Body of pancreas (tissue), 4 donors: ENCODE measurements at regions not wholly inside any gene's neighbourhood (a gene's known extent, or its start where the extent isn't known, plus 50 kb on each side); places are given as distances from the start of the nearest gene placed in this dataset.
A peak's percentile ranks its signal among the peaks of the same experiment; 100 is the strongest.

ENCODE experiments used
- ATAC-seq: fragments of 150-250 bp; one replicate; pipeline ENCODE4 v1.9.1; 2016
- DNase-seq, 4 donors: peaks; one replicate each; pipeline ENCODE4 v3.0.0-alpha.2; 2019
- H3K27ac ChIP-seq, 4 donors: fragments of 200-600 bp; sonication (generic); 1 replicate in 3 of 4; 2 replicates in 1 of 4; pipeline versions ENCODE4 v1.5.1 to v1.6.1; 2016 to 2019; ENCODE audit warnings: mild to moderate bottlenecking in 1 of 4, mixed read lengths in 1 of 4, moderate library complexity in 1 of 4
- H3K27me3 ChIP-seq, 2 donors: fragments of 200-600 bp; sonication (generic); one replicate each; pipeline ENCODE4 v1.6.0; 2016; ENCODE audit warnings: mild to moderate bottlenecking in 1 of 2
- H3K36me3 ChIP-seq, 2 donors: fragments of 200-600 bp; sonication (generic); replicated peaks in 1 of 2; 2 replicates each; pipeline ENCODE4 v1.5.1; 2016; ENCODE audit warnings: low read depth in 2 of 2; ENCODE audit not compliant: insufficient read depth in 1 of 2
- H3K4me1 ChIP-seq: fragments of 200-600 bp; sonication (generic); one replicate; pipeline ENCODE4 v1.6.0; 2016
- H3K4me3 ChIP-seq, 2 donors: fragments of 200-600 bp; sonication (generic); 1 replicate in 1 of 2; 2 replicates in 1 of 2; pipeline ENCODE4 v1.5.1; 2016 to 2019
- H3K9me3 ChIP-seq, 3 donors: fragments of 200-600 bp; sonication (generic); 1 replicate in 2 of 3; 2 replicates in 1 of 3; pipeline ENCODE4 v1.5.1; 2016
- POLR2A ChIP-seq, 3 donors: fragments of 450-650 bp; IDR thresholded peaks; one replicate each; pipeline ENCODE4 v1.6.1; 2016; ENCODE audit warnings: antibody characterized with exemption in 3 of 3, mild to moderate bottlenecking in 2 of 3
- WGBS, 2 donors: methylation state at CpG; one replicate each; pipeline ENCODE4 v1.1.5; 2017; 5-methylcytosine and 5-hydroxymethylcytosine counted together
- intact Hi-C: fragments of 100-400 bp; cut with DNase I; formaldehyde crosslinking; loops from one replicate; pipeline ENCODE4 v1.15.1; 2023
- TF ChIP-seq, protein P1 (sequence below), 7 experiments: fragments of 450-650 bp in 4 of 7; fragments of 200-600 bp in 3 of 7; sonication (generic) in 3 of 7; IDR thresholded peaks; one replicate each; pipeline ENCODE4 v1.5.1; 2016 to 2019; ENCODE audit warnings: antibody characterized with exemption in 7 of 7

GRCh38 chr20:10925767-10926166 lies 252.0 kb upstream of the JAG1 start:
- Histone ChIP-seq H3K27me3 (no peaks in the 10 kb centered on the region), H3K4me1 (peaks cover 26% of the 10 kb centered on the region), H3K4me3 (no peak overlapping the region), H3K9me3 (no peaks in the 10 kb centered on the region), H3K36me3 (no peaks in the 10 kb centered on the region), H3K27ac (no peak overlapping the region)
- DNase-seq (no peak), ATAC-seq (no peak)
- 60 to 67% methylated on average over 3 of the region's 3 CpGs for WGBS, 2 donors
- TF ChIP-seq, protein P1, sequence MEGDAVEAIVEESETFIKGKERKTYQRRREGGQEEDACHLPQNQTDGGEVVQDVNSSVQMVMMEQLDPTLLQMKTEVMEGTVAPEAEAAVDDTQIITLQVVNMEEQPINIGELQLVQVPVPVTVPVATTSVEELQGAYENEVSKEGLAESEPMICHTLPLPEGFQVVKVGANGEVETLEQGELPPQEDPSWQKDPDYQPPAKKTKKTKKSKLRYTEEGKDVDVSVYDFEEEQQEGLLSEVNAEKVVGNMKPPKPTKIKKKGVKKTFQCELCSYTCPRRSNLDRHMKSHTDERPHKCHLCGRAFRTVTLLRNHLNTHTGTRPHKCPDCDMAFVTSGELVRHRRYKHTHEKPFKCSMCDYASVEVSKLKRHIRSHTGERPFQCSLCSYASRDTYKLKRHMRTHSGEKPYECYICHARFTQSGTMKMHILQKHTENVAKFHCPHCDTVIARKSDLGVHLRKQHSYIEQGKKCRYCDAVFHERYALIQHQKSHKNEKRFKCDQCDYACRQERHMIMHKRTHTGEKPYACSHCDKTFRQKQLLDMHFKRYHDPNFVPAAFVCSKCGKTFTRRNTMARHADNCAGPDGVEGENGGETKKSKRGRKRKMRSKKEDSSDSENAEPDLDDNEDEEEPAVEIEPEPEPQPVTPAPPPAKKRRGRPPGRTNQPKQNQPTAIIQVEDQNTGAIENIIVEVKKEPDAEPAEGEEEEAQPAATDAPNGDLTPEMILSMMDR (IDR thresholded peaks at IDR 0.05), result no peak
- no peak for TF ChIP-seq POLR2A (IDR thresholded peaks at IDR 0.05)
- intact Hi-C loops, result no loop called here

DNA sequence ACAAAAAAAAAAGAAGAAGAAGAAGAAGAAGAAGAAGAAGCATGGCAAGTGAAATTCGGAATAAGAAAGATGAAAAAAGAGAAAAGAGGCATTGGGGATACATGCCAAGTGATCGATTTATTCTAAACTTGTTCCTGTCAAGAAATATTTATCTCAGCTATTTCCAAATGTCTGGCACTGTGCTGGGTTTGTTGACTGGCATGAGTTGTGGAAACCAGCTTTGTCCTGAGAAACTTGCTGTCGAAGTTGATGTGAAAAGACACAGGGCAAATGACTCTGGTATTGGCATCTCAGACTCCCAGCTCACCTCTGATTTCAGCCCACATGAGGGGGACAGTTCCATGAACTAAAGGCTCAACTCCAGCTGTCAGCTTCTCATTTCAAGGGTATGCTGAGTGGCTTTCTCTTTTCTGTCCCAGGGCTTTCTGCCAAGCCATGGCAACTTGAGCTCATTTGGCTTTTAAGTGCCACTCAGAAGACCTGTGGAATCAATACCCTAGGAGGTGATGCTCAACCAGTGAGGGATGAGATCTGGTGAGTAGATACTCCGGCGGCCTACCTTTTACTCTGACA lies 253.3 kb upstream of the JAG1 start:
- H3K9me3 ChIP-seq, result no peaks in the 10 kb centered on the region
- peak in 2 of 4 donors; percentile 28 to 35 for DNase-seq
- no peak for TF ChIP-seq POLR2A (IDR thresholded peaks at IDR 0.05)
- TF ChIP-seq, protein P1 (IDR thresholded peaks at IDR 0.05), result no peak
- H3K4me1 ChIP-seq, result peaks cover 26% of the 10 kb centered on the region
- H3K36me3 ChIP-seq, result no peaks in the 10 kb centered on the region
- intact Hi-C loops, result no loop called here
- H3K27ac ChIP-seq, result no peak overlapping the region
- peak; percentile 58 for ATAC-seq
- 44 to 45% methylated on average over 5 of the region's 5 CpGs for WGBS, 2 donors
- H3K4me3 ChIP-seq, result no peak overlapping the region
- H3K27me3 ChIP-seq, result no peaks in the 10 kb centered on the region

DNA sequence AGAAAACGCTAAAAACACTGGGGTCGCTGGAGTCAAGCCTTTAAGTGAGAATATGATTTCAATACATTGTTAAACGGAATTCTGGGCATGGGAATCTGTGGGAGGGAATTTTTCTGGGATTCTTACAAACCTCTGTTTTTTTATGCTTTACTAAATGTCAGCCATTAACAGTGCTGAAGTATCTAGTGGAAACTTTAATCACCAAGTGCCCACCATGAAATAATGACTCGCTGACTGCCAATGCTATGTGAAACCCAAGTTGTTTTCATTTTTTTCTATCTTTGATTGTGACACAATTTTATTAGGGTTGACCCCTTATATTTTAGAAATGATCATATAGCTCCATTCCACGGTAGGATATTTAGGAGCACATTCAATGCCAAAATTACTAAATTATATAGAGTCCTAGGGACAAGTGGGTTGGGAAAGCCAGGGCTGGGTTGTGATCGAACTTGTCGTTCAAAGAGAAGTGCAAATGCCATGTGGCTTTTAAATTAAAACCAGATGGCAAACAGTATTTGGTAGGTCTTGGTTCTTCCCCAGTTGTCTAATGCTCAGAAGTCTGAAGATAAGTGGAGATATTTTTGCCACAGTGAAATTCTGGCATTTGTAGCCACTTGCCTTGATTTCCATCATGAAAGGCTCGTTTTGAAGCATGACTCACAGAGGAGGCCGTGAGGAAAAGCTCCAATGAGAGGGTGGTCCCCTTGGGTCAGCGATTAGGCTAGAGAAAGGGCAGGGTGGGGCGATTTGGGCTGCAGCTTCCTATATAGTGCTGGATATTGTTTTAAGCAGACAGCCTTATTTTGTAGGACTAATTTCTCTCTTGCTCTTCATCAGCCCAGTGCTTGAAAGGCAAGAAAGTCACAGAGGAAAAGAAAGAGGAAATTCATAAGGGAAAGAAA lies 254.4 kb upstream of the JAG1 start:
- DNase-seq (no peak), ATAC-seq (no peak)
- TF ChIP-seq, protein P1 (IDR thresholded peaks at IDR 0.05), result no peak
- no peak for TF ChIP-seq POLR2A (IDR thresholded peaks at IDR 0.05)
- Histone ChIP-seq H3K27ac (no peak overlapping the region), H3K4me1 (peaks cover 26% of the 10 kb centered on the region), H3K36me3 (no peaks in the 10 kb centered on the region), H3K4me3 (no peak overlapping the region), H3K9me3 (no peaks in the 10 kb centered on the region), H3K27me3 (no peaks in the 10 kb centered on the region)
- intact Hi-C loops, result no loop called here
- WGBS, 2 donors, result 82 to 89% methylated on average over 11 of the region's 11 CpGs

DNA sequence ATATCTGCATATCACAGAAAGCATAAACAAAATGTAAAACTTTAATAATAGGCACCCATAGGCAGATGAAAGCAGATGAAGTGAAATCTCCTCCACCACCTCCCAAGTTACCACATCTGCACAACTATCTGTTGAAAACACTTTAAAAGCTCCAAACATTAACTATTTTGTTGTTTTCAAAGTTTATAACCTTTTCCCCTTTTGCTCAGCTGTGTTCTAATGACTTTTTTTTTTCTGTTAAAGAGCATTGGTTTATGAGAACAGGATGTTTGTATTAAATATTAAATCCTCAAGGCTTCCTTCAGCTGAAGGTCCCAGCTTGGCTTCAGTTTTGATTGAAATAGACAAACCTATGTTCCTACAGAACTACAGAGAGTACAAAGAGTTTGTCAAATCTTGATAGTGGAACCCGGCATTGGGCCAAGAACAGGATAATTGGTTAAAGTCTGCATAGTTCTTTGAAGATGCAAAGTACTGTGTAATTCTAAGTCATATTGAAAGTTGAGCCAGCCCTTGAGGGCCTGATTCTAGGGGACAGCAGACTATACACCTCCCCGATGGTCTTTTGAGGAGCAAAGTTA lies 255.1 kb upstream of the JAG1 start:
- Histone ChIP-seq H3K27me3 (no peaks in the 10 kb centered on the region), H3K27ac (no peak overlapping the region), H3K36me3 (no peaks in the 10 kb centered on the region), H3K9me3 (no peaks in the 10 kb centered on the region), H3K4me3 (no peak overlapping the region), H3K4me1 (peaks cover 26% of the 10 kb centered on the region)
- WGBS, 2 donors, result 55 to 58% methylated on average over 2 of the region's 2 CpGs
- DNase-seq (no peak), ATAC-seq (no peak)
- intact Hi-C loops, result no loop called here
- TF ChIP-seq, protein P1 (IDR thresholded peaks at IDR 0.05), result no peak
- TF ChIP-seq POLR2A (IDR thresholded peaks at IDR 0.05), result no peak
